Muscle layer of colon (tissue), 2 donors: ENCODE measurements at regions not wholly inside any gene's neighbourhood (a gene's known extent, or its start where the extent isn't known, plus 50 kb on each side); places are given as distances from the start of the nearest gene placed in this dataset.
"Not testable (repeated sequence)": the region's sequence is repeated elsewhere in the genome, so short reads cannot be mapped to it uniquely, and the experiment has no call there.

Source experiments
- H3K27ac ChIP-seq: one replicate; pipeline ENCODE4 v1.7.0; 2013; ENCODE audit warnings: low read depth, mild to moderate bottlenecking, low read length, moderate library complexity
- H3K27me3 ChIP-seq, 2 donors: one replicate each; pipeline ENCODE4 v1.7.0; 2013; ENCODE audit warnings: low read length in 2 of 2, mild to moderate bottlenecking in 2 of 2; ENCODE audit not compliant: insufficient read depth in 2 of 2, control insufficient read depth in 1 of 2
- H3K36me3 ChIP-seq: one replicate; pipeline ENCODE4 v1.7.0; 2013; ENCODE audit warnings: mild to moderate bottlenecking, low read length; ENCODE audit not compliant: insufficient read depth
- H3K4me1 ChIP-seq: one replicate; pipeline ENCODE4 v1.7.0; 2013; ENCODE audit warnings: mild to moderate bottlenecking, low read length; ENCODE audit not compliant: insufficient read depth
- H3K4me3 ChIP-seq, 2 donors: one replicate each; pipeline ENCODE4 v1.7.0; 2013; ENCODE audit warnings: low read length in 2 of 2, low read depth in 1 of 2, mild to moderate bottlenecking in 1 of 2, moderate library complexity in 1 of 2
- H3K9ac ChIP-seq: one replicate; pipeline ENCODE4 v1.7.0; 2013; ENCODE audit warnings: low read length
- H3K9me3 ChIP-seq: one replicate; pipeline ENCODE4 v1.7.0; 2013; ENCODE audit warnings: mild to moderate bottlenecking, low read length
- donor health status: abdominal sarcoma.
- donor health status: Adenocarcinoma of cecum.

DNA sequence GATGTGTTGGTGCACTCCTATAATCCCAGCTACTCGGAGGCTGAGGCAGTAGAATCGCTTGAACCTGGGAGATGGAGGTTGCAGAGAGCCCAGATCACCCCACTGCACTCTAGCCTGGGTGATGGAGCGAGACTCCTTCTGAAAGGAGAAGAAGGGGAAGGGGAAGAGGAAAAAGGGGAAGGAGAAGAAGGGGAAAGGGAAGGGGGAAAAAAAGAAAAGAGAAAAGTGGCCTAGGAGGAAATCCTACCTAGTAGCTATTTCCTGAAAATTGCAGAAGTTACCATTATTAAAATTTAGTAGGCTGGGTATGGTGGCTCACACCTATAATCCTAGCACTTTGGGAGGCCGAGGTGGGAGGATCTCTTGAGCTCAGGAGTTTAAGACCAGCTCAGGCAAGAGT is 67.4 kb downstream of the ARRDC3 start:
- peaks cover 36% of the 10 kb centered on the region for H3K4me1 ChIP-seq
- H3K27ac ChIP-seq, result no peak overlapping the region
- H3K9ac ChIP-seq, result no peak overlapping the region
- H3K4me3 ChIP-seq, result no peak overlapping the region
- H3K36me3 ChIP-seq, result no peaks in the 10 kb centered on the region
- no peaks in the 10 kb centered on the region for H3K9me3 ChIP-seq
- no peaks in the 10 kb centered on the region for H3K27me3 ChIP-seq

GRCh38 chr5:91313757-91314673 is 69.1 kb downstream of the ARRDC3 start:
- Histone ChIP-seq H3K4me3 (no peak overlapping the region), H3K4me1 (peaks cover 37% of the 10 kb centered on the region), H3K27me3 (no peaks in the 10 kb centered on the region), H3K9me3 (no peaks in the 10 kb centered on the region), H3K27ac (peak overlapping the region; percentile 56), H3K36me3 (no peaks in the 10 kb centered on the region), H3K9ac (no peak overlapping the region)

GRCh38 chr5:91312698-91313097 is 70.4 kb downstream of the ARRDC3 start:
- peak overlapping the region; percentile 85 for H3K27ac ChIP-seq
- no peaks in the 10 kb centered on the region for H3K27me3 ChIP-seq
- H3K4me1 ChIP-seq, result peaks cover 37% of the 10 kb centered on the region
- H3K4me3 ChIP-seq, result peak overlapping the region in 1 of 2 donors; percentile 26
- H3K36me3 ChIP-seq, result no peaks in the 10 kb centered on the region
- H3K9ac ChIP-seq, result peak overlapping the region; percentile 4
- H3K9me3 ChIP-seq, result no peaks in the 10 kb centered on the region

GRCh38 chr5:91311697-91312501 is 71.2 kb downstream of the ARRDC3 start:
- Histone ChIP-seq H3K4me1 (peaks cover 37% of the 10 kb centered on the region), H3K9me3 (no peaks in the 10 kb centered on the region), H3K27me3 (no peaks in the 10 kb centered on the region), H3K27ac (peak overlapping the region; percentile 85), H3K9ac (peak overlapping the region; percentile 4), H3K4me3 (no peak overlapping the region), H3K36me3 (no peaks in the 10 kb centered on the region)

GRCh38 chr5:91311168-91311696 is 71.9 kb downstream of the ARRDC3 start:
- Histone ChIP-seq H3K27me3 (no peaks in the 10 kb centered on the region), H3K9ac (peak overlapping the region; percentile 2), H3K4me1 (peaks cover 38% of the 10 kb centered on the region), H3K27ac (peak overlapping the region; percentile 85), H3K4me3 (no peak overlapping the region), H3K36me3 (no peaks in the 10 kb centered on the region), H3K9me3 (no peaks in the 10 kb centered on the region)

- not testable (repeated sequence) for H3K27ac ChIP-seq, H3K36me3 ChIP-seq, H3K4me3 ChIP-seq, H3K27me3 ChIP-seq, H3K9ac ChIP-seq, H3K9me3 ChIP-seq
- peaks cover 28% of the 10 kb centered on the region for H3K4me1 ChIP-seq
Observed at GRCh38 chr5:91308157-91308556, 75.0 kb downstream of the ARRDC3 start.

DNA sequence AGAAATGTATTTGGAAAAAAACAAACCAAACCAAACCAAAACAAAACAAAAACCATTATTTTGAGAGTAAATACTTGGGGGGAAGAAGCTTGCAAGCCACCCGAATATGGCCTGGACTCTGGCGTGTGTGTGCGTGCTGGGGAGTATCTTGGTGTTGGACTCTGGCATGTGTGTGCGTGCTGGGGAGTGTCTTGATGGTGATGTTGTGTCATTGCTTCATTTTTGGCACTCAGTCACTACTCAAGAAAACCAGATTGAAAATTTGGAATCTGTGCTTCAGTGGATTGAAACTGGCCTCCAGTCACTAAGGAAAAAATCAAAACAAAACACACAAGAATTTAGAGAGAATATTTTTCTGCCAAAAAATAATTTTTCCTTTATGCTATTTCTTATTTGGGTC is 76.1 kb downstream of the ARRDC3 start:
- Histone ChIP-seq H3K4me1 (peaks cover 17% of the 10 kb centered on the region), H3K36me3 (no peaks in the 10 kb centered on the region), H3K4me3 (no peak overlapping the region), H3K9me3 (no peaks in the 10 kb centered on the region), H3K9ac (no peak overlapping the region), H3K27ac (no peak overlapping the region), H3K27me3 (no peaks in the 10 kb centered on the region)

DNA sequence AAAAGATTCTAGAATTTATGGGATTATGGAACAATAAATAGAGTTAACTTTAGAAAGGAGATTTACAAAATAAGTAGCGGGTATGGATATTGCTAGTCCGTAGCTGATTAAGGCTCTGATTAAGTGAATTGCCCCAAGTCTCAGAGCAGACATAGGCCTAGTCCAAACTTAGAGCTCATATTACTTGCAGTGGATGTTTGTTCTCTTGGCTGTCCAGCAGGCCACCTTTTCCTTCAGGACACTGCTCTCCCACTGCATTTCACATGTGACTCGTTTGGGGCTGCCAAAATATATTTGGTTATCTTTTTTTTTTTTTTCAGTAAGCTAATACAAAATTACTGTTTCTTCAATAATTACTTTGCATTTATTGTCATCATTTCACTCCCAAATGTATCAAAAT is 76.6 kb downstream of the ARRDC3 start:
- H3K9ac ChIP-seq, result no peak overlapping the region
- no peak overlapping the region for H3K4me3 ChIP-seq
- no peak overlapping the region for H3K27ac ChIP-seq

GRCh38 chr5:91305640-91306039 is 77.5 kb downstream of the ARRDC3 start:
- no peak overlapping the region for H3K27ac ChIP-seq
- H3K27me3 ChIP-seq, result no peaks in the 10 kb centered on the region
- H3K4me1 ChIP-seq, result peaks cover 3% of the 10 kb centered on the region
- no peaks in the 10 kb centered on the region for H3K9me3 ChIP-seq
- no peak overlapping the region for H3K4me3 ChIP-seq
- H3K36me3 ChIP-seq, result no peaks in the 10 kb centered on the region
- no peak overlapping the region for H3K9ac ChIP-seq

More for the DNA sequence above, 76.6 kb downstream of the ARRDC3 start:
- peaks cover 12% of the 10 kb centered on the region for H3K4me1 ChIP-seq
- no peaks in the 10 kb centered on the region for H3K36me3 ChIP-seq
- no peaks in the 10 kb centered on the region for H3K9me3 ChIP-seq
- H3K27me3 ChIP-seq, result no peaks in the 10 kb centered on the region

GRCh38 chr5:91304015-91304414 is 79.1 kb downstream of the ARRDC3 start:
- H3K9ac ChIP-seq, H3K27ac ChIP-seq, H3K4me3 ChIP-seq, H3K4me1 ChIP-seq, H3K27me3 ChIP-seq, H3K36me3 ChIP-seq, H3K9me3 ChIP-seq: not testable (repeated sequence)

GRCh38 chr5:91302958-91303357 is 80.2 kb downstream of the ARRDC3 start:
- no peaks in the 10 kb centered on the region for H3K9me3 ChIP-seq
- no peak overlapping the region for H3K4me3 ChIP-seq
- H3K27ac ChIP-seq, result no peak overlapping the region
- H3K27me3 ChIP-seq, result no peaks in the 10 kb centered on the region
- peaks cover 3% of the 10 kb centered on the region for H3K4me1 ChIP-seq
- no peaks in the 10 kb centered on the region for H3K36me3 ChIP-seq
- no peak overlapping the region for H3K9ac ChIP-seq
